Coronary artery (tissue), 2 donors: ENCODE measurements at regions not wholly inside any gene's neighbourhood (a gene's known extent, or its start where the extent isn't known, plus 50 kb on each side); places are given as distances from the start of the nearest gene placed in this dataset.

ENCODE experiments used
- DNase-seq: peaks from one replicate; pipeline ENCODE4 v3.0.0-alpha.2; 2017; ENCODE audit warnings: low spot score
- H3K27ac ChIP-seq, 2 donors: fragments of 200-600 bp; sonication (generic); one replicate each; pipeline ENCODE4 v1.5.1; 2016 to 2019
- H3K4me3 ChIP-seq: fragments of 200-600 bp; sonication (generic); 2 replicates; pipeline ENCODE4 v1.5.1; 2016; ENCODE audit warnings: mild to moderate bottlenecking, moderate library complexity
- TF ChIP-seq, protein P1 (sequence below): fragments of 200-600 bp; sonication (generic); IDR thresholded peaks from one replicate; pipeline ENCODE4 v1.5.1; 2019; ENCODE audit warnings: antibody characterized with exemption

DNA sequence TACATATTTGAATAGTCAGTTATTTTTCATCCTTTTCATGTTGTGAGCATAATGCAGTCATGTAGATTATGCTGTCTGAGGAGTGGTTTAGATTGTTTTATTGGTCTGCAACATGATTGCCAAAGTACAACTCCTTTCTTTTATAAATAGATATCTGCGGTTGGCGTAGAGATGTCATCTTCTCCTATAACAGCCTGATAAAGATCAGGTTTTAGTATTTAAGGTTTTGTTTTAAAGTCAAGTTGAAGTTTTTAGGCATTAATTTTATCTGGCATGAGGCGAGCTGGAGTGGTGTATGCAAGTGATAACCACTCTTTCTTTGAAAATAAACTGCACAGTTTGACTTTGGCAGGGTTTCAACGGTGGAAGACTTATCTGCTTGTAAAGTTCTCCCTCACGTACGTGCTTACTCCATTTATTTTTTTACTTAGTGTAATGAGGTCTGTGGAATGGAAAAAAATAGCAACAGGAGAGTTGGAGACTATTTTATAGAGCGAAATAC lies 126.3 kb downstream of the FBXO8 start:
- no peak for DNase-seq
- Histone ChIP-seq H3K27ac (no peak overlapping the region), H3K4me3 (no peak overlapping the region)
- TF ChIP-seq, protein P1, sequence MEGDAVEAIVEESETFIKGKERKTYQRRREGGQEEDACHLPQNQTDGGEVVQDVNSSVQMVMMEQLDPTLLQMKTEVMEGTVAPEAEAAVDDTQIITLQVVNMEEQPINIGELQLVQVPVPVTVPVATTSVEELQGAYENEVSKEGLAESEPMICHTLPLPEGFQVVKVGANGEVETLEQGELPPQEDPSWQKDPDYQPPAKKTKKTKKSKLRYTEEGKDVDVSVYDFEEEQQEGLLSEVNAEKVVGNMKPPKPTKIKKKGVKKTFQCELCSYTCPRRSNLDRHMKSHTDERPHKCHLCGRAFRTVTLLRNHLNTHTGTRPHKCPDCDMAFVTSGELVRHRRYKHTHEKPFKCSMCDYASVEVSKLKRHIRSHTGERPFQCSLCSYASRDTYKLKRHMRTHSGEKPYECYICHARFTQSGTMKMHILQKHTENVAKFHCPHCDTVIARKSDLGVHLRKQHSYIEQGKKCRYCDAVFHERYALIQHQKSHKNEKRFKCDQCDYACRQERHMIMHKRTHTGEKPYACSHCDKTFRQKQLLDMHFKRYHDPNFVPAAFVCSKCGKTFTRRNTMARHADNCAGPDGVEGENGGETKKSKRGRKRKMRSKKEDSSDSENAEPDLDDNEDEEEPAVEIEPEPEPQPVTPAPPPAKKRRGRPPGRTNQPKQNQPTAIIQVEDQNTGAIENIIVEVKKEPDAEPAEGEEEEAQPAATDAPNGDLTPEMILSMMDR: no peak

DNA sequence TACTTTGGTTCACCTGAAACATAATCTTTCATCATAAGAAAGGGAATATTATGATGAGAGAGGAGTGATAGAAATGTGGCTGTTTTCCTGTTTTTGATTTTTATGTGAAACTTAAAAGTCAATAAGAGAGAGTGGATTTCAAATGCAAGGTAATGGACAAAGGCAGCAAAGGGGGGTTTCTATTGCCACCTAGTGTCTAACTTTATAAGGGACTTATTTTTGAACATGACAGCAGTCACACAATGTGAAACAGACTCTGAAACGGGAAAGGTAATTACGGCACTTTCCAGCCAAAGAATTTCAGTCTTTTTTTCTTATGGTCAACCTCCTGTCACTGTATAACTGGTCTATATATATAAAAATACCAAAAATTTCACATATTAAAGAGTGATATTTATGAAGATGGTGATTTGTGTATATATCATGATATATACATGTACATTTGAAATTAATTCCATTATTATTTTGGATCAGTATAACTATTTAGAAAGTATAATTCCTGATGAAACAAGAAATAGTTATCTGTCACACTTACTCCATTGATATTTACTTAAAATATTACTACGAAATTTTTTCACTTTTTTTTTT lies 127.1 kb downstream of the FBXO8 start:
- TF ChIP-seq, protein P1: peak; percentile 49
- Histone ChIP-seq H3K4me3 (peak overlapping the region; percentile 23), H3K27ac (no peak overlapping the region)
- DNase-seq: no peak

DNA sequence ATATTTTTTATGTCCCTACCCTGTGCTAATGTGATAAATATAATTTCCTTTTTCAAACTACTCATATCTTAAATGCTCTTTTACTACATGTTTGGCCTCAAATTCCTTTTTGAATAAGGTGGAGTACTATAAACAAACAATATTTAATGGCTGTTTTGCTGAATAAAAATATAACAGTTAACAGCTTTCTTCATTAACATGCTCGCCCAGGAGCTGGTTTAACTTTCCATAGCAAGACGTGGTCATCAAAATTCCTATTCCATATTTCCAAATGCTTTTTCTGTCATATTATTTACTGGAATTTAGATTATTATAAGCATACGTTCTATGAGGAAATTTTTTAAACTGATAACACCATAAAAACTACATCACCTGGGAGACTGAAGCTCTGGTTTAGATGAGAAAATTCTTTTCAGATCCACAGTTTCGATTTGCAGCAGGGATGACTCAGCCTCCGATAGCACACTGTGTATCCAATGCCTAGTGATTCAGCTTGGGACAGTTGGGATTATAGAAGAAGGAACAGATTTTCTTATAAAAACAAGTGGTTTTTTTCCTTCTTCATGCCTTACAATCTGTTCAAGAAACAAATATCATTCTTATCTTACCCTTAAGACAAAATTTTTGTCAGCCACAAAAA lies 129.1 kb downstream of the FBXO8 start:
- DNase-seq: no peak
- Histone ChIP-seq H3K4me3 (peak overlapping the region; percentile 60), H3K27ac (no peak overlapping the region)
- TF ChIP-seq, protein P1: no peak

DNA sequence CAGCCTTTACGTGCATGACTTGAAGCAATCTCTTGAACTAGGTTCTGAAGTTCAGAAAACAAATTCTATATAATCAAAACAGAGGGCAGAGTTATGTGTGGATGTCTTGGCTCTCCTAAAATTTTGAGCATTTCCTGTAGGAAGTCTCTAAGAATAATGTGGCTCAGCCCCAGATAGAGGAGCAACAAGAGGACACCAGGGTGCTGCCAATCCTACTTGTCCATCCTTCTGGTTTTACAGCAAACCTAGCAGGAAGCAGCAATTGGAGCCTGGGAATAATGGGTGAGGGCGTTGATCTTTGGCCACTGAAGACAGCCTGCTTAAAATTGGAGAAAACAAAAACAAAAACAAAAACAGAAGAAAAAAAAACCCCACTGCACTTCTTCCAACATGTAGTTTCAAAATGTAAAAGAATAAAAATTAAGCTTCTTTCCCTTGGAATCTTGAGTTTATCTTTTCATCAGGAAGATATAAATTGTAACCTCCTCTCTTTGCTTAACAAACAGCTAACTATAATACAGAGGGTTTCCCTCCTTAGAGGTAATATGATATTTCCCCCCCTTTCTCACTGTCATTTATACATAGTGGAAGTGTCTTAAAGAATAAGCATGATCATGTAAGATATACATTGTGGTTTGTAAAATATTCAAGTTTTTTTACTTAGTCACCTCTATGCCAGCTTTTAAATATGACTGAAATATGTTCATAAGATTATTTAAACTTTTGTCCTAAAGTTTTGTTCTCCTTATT lies 130.6 kb downstream of the FBXO8 start:
- Histone ChIP-seq H3K27ac (no peak overlapping the region), H3K4me3 (no peak overlapping the region)
- TF ChIP-seq, protein P1: no peak
- DNase-seq: no peak

DNA sequence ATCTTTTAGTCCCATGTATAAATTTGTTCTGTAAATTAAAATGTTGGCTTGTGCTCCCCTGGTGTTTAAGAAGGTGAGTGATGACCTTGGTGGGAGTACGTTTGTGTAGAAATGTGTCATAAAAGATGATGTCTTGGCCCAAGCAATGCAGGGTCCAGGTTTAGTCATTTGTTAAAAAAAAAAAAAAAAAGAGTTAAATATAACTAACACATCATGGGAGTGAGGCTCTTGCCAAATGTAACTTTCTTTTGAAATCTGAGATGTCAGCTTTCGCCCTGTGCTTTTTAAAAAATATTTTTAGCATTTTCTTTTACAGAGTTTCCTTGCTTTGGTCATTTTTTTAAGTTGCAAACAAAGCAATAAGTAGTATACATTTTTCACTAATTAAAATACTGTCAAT lies 135.6 kb downstream of the FBXO8 start:
- no peak overlapping the region for H3K4me3 ChIP-seq
- H3K27ac ChIP-seq: no peak overlapping the region
- TF ChIP-seq, protein P1: no peak
- DNase-seq: no peak

DNA sequence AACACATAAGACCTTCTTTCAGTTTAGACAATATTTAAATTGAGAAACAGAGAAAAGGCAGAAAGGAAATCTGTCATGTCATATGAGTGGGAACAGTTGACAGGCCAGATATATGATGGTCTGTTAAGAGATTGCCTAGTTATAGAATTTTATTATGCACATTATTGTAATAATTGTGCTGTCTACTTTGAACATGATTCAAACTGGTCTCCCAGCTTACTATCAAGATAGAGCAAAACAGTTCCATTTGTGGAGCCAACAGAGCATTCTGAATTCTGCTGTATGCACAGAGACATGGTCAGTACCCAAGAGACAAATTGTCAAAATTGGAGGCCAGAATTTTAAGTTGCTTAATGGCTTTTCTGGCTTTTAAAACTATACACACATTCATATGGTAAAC lies 139.4 kb downstream of the FBXO8 start:
- no peak for DNase-seq
- H3K27ac ChIP-seq: no peak overlapping the region
- no peak overlapping the region for H3K4me3 ChIP-seq
- TF ChIP-seq, protein P1: no peak
